ENCODE measurements at regions not wholly inside any gene's neighbourhood (a gene's known extent, or its start where the extent isn't known, plus 50 kb on each side); places are given as distances from the start of the nearest gene placed in this dataset.
"Not testable (repeated sequence)": the region's sequence is repeated elsewhere in the genome, so short reads cannot be mapped to it uniquely, and the experiment has no call there.

DNA sequence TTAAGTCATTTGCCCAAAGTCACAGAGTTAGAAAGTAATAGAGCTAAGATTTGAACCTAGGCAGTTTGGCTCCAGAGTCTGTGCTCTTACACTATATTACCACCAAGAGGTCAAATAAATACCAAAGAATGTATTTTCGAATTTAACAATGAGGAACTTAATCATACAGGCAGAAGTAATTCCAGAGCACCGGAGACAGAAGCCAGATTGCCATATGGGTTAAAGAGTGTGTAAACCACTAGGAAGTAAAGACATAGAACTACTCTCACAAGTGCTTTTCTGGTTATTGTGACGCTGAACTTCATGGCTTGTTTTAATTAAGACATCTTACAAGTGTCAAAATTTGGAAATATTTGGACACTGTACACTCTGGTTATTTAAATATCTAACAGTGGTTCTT, 114.5 kb upstream of the NBPF19 start:
- not testable (repeated sequence) for DNase-seq (ENCODE audit: low read depth in 2 of 2)

- not testable (repeated sequence) for DNase-seq (ENCODE audit: low read depth in 2 of 2)
These were observed 113.5 kb upstream of the NBPF19 start for GRCh38 chr1:149361310-149361709.

GRCh38 chr1:149364188-149364981, 110.5 kb upstream of the NBPF19 start:
- not testable (repeated sequence) for DNase-seq (ENCODE audit: low read depth in 2 of 2)

GRCh38 chr1:149366402-149366801, 108.4 kb upstream of the NBPF19 start:
- DNase-seq (ENCODE audit: low read depth in 2 of 2) = not testable (repeated sequence)

DNA sequence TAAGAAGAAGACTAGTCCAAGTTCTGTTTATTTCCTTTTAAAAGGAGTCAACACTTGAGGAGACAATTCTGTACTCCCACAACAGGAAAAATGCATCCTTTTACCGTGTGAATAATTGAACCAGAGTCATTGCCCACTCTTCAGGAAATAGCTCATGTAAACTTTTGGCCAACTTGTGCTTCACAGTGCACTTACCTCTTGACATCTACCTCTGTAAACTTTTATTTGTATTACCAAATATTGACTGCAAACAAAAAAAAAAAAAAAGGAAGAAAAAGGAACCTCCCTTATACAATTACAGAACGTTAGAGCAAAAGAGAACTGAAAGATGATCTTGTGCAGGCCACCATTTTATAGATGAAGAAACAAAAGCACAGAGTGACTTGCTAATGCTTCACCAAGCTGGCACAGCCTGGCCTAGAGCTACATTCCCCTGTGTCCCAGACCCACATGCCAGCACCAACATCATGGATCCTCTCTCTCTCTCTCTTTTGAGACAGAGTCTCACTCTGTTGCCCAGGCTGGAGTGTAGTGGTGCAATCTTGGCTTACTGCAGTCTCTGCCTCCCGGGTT, 107.3 kb upstream of the NBPF19 start:
- not testable (repeated sequence) for DNase-seq (ENCODE audit: low read depth in 2 of 2)

GRCh38 chr1:149368337-149368736, 106.5 kb upstream of the NBPF19 start:
- not testable (repeated sequence) for DNase-seq (ENCODE audit: low read depth in 2 of 2)

DNA sequence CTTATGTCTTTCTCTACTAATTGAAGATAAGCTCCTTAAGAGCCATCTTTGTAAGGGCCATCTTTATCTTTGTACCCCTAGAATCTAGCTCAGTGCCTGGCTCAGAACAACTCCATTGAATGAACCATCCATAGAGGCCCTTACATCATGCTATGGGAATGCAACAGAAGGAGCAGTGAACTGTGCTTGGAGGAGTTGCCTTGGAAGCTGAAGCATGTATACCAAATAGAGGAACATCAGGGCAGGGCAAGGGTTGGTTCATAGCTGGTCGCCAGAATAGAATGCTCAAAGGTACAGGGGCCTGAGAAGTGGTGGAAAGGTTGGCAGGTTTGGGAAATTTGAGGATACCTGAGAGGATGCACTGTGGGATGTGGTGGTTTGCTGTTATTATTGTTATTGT, 105.8 kb upstream of the NBPF19 start:
- DNase-seq (ENCODE audit: low read depth in 2 of 2) = not testable (repeated sequence)

- not testable (repeated sequence) for DNase-seq (ENCODE audit: low read depth in 2 of 2)
These were observed 102.9 kb upstream of the NBPF19 start for GRCh38 chr1:149371955-149372354.

- DNase-seq (ENCODE audit: low read depth in 2 of 2) = not testable (repeated sequence)
These were observed 96.4 kb upstream of the NBPF19 start for GRCh38 chr1:149378462-149378861.

GRCh38 chr1:149390173-149390926, 84.5 kb upstream of the NBPF19 start:
- DNase-seq (ENCODE audit: low read depth in 2 of 2) = peak; percentile 27 to 46

DNA sequence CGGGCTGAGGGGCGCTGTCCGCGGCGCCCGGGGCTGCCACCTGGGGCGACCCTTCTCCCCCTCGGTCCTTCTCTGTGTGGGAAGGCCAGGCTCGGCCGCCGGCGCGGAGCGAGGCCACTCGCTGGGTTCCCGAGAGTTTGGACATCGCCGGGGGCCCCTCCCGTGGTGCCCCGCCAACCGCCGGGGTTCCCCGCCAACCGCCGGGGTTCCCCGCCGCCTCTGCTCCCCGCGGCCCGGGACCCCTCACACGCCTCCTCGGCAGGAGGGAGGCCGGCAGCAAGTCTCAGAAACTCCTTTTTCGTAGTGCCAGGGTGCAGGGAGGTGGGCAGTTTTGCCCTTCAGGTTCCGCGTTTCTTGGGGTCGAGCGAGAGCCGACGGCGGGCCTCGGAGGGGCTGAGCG, 83.9 kb upstream of the NBPF19 start:
- not testable (repeated sequence) for DNase-seq (ENCODE audit: low read depth in 2 of 2)

DNA sequence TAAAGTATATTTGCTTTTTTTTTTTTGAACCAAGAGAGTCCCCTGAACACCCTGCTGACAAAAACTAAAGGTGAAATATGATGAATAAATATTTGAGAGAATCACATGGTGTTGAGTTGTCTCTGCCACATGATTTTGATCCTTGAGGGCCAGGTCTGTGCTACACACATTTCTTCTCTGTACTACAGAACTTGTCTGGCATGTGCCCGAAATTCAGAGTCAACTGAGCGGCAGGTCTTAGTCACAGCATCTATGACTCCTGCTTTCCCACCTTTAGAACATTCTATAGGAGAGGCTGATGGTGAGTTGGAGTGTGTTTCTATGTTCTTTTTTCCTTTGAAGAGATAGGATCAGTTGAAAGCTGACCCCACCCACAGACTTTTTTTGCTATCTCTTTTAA, 79.0 kb upstream of the NBPF19 start:
- peak; percentile 26 to 48 for DNase-seq (ENCODE audit: low read depth in 2 of 2)

DNA sequence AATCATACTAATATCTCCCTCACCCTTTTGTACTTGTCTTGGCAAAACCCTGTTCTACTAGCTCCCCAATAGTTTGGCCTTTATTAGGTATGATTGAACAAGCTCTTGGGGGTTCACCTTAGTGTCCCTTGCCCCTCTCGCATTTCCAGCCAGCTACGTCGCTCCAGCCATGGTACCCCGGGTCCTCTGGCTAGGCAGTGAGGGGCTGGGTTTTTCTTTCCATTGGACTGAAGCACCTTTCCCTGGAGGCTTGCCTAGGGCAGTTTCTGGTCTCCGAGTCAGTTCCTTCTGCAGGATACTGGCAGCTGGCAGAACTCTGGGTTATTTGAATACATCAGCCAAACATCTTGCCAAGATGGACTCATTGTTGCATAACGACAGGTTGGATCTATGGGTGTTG, 76.3 kb upstream of the NBPF19 start:
- not testable (repeated sequence) for DNase-seq (ENCODE audit: low read depth in 2 of 2)

DNA sequence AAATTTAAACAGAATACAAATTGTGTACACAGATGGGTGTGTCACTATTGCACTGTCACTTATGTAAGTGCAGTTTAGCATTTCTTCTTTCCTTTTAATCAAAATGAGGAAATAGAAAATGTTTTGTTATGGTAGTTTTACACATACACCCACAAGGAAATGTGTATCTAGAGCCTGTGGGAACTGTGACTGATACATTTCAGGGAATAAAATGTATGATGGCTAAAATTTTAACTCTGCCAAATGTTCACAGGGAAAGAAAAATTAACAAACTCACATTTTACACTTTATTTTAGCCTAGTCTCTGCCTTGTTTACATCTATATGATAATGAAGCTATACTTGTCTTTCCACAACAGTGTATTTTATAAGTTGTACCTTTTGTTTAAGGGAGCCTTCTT, 66.4 kb upstream of the NBPF19 start:
- DNase-seq (ENCODE audit: low read depth in 2 of 2) = not testable (repeated sequence)

- DNase-seq (ENCODE audit: low read depth in 2 of 2) = not testable (repeated sequence)
These were observed 59.5 kb upstream of the NBPF19 start for GRCh38 chr1:149415373-149415772.

DNA sequence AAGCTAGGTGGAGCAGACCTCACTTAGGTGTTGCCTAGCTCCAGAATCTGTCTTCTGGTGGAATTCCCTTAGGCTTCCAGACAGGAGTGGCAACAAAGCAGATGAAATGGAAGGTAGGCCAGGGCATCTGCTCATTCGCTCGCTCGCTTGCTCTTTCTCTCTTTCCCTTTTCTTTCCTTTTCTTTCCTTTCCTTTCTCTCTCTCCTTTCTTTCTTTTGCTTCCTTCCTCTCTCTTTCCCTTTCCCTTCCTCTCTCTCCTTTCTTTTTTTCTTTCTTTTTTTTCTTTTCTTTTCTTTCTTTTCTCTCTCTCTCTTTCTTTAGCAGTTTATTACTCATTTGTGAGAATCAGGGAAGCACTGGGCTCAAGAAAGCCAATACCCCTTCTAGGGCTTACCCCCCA, 56.1 kb upstream of the NBPF19 start:
- not testable (repeated sequence) for DNase-seq (ENCODE audit: low read depth in 2 of 2)

DNA sequence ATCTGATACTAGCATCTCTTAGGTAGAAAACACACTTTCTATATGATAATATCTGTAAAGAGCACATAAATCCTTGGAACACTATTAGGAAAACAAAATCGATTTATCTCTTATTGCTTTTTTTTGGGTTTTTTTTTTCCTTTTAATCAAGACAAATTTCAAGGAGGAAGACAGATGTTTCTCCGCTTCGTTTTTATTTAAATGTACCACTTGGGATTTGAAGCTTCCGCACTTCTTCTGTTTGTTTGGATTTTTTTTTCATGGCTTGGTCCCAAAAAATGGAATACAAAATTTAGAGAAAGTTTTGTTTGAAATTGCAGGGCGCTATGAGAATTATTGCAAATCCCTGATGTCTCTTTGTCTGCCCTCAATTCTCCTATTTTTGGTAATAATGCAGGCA, 51.7 kb upstream of the NBPF19 start:
- DNase-seq (ENCODE audit: low read depth in 2 of 2) = not testable (repeated sequence)
